GM12892 (cell line): ENCODE measurements at regions not wholly inside any gene's neighbourhood (a gene's known extent, or its start where the extent isn't known, plus 50 kb on each side); places are given as distances from the start of the nearest gene placed in this dataset.

ENCODE experiments used
- POLR2A ChIP-seq: IDR thresholded peaks from 2 replicates; pipeline ENCODE4 v1.6.1; 2011; ENCODE audit warnings: low read depth, low read length, control low read depth
- POLR2AphosphoS5 ChIP-seq: IDR thresholded peaks from 2 replicates; pipeline ENCODE4 v1.6.1; 2011; ENCODE audit warnings: low read depth, low read length, control low read depth
- TAF1 ChIP-seq: IDR thresholded peaks from 2 replicates; pipeline ENCODE4 v1.6.1; 2011; ENCODE audit warnings: low read depth, mild to moderate bottlenecking, control low read depth, low read length, borderline replicate concordance

- TF ChIP-seq POLR2A = no peak
- no peak for TF ChIP-seq POLR2AphosphoS5
- TF ChIP-seq TAF1 = no peak
Observed at GRCh38 chr15:88710027-88710715, 71.4 kb downstream of the ISG20 start.
